GM21447 (cell line): ENCODE measurements at regions not wholly inside any gene's neighbourhood (a gene's known extent, or its start where the extent isn't known, plus 50 kb on each side); places are given as distances from the start of the nearest gene placed in this dataset.
"Not testable (repeated sequence)": the region's sequence is repeated elsewhere in the genome, so short reads cannot be mapped to it uniquely, and the experiment has no call there.

Experiments
- ATAC-seq: cut with Tn5 transposase; IDR thresholded peaks from one replicate; pipeline ENCODE4 v1.9.1; 2021; ENCODE audit not compliant: unreplicated experiment

GRCh38 chr3:15903164-15903563 is 105.4 kb upstream of the ANKRD28 start:
- ATAC-seq: no peak

DNA sequence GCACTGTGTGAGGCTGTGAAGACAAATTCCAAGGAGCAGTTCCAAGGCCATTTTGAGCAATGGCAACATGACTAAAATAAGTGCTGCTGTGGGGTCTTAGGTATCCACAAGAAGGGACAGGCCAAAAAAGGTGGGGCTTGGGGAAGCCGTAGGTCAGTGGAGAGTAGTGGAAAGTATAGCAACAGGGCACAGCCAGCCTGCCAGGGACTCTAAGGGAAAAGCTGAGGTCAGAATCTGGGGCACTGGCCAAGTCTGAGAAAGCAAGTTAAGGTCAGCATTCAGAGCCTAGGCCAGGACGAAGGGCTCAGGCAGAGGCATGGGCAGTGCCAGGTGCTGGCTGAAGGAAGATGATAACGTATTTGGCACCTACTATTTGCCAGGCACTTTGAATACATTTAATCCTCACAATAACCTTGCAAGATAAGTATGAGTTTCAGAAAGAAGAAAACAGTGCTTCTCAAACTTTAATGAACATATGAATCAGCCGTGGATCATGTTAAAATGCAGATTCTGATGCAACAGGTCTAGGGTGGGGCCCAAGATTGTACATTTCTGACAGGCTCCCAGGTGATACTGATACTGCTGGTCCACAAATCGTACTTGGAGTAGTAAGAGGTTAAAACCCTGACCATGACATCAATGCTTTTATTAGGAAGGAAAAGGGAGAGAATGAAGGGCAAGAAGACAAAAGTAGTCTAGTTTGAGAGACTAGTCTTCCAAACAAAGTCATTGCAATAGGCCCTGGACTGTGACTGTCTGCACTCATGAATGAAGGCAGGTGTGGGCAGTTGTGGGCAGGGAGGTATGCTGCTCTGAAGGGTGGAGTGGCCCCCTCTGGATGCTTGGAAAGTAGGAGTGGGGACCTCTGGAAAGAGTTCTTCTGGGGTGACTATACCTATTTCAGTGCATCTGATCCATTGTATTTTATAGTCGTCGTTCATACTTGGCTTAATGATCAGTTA is 106.3 kb upstream of the ANKRD28 start:
- ATAC-seq: no peak

GRCh38 chr3:15905041-15905440 is 107.3 kb upstream of the ANKRD28 start:
- no peak for ATAC-seq

GRCh38 chr3:15907403-15907802 is 109.6 kb upstream of the ANKRD28 start:
- ATAC-seq: not testable (repeated sequence)

DNA sequence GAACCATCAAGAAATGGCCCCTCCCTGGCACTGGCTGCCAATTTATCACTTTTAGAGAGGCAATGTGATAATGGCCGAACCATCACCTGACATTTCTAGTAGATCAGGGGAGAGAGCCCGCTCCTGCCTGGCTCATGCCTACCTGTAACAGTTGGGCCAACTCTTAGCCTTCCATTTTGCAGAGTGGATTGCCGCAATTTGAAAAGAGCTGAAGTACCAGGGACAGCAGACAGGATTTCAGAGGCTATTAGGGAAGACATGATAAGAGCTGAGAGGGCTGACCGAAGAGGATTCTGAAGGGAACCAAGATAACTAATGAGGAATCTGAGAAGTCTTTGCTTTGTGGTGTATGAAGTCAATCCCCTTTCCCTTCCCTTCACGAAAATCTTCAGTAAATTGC is 121.2 kb upstream of the ANKRD28 start:
- no peak for ATAC-seq

GRCh38 chr3:15919971-15920370 is 122.2 kb upstream of the ANKRD28 start:
- no peak for ATAC-seq

- no peak for ATAC-seq
Measured at GRCh38 chr3:15923640-15924405, 126.0 kb upstream of the ANKRD28 start.

DNA sequence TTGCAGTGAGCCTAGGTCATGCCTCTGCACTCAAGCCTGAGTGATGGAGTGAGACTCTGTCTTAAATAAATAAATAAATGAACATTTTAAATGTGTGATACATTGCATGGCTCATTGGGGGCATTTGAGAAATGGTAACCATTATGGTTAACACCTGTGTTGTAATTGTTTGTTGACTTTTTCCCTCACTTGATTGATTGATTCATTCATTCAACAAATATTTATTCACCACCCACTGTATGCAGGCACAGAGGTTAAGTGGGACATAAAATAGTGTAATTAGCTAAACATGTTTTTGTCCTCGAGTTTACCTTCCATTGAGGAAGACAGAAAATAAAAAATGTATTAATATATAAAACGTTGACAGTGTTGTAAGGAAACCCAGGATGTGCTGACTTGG is 127.1 kb upstream of the ANKRD28 start:
- ATAC-seq: no peak

GRCh38 chr3:15926871-15927270 is 129.1 kb upstream of the ANKRD28 start:
- ATAC-seq: no peak

DNA sequence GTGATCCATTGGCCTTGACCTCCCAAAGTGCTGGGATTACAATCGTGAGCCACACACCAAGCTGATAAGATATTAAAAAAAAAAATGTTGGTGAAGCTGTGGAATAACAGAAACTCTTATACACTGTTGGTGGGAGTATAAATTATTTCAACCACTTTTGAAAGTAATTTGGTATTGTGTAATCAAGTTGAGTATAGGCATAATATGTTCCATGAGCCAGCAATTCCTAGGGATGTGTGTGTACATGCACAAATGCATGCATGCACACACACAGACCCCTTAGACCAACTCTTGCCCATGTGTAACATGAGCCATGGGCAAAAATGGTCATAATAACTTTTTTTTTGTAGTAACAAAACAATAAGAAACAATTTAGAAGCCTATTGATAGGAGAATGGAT is 130.2 kb upstream of the ANKRD28 start:
- ATAC-seq: no peak

- no peak for ATAC-seq
Measured at GRCh38 chr3:15929944-15930571, 132.3 kb upstream of the ANKRD28 start.

GRCh38 chr3:15932348-15933300 is 134.8 kb upstream of the ANKRD28 start:
- no peak for ATAC-seq

DNA sequence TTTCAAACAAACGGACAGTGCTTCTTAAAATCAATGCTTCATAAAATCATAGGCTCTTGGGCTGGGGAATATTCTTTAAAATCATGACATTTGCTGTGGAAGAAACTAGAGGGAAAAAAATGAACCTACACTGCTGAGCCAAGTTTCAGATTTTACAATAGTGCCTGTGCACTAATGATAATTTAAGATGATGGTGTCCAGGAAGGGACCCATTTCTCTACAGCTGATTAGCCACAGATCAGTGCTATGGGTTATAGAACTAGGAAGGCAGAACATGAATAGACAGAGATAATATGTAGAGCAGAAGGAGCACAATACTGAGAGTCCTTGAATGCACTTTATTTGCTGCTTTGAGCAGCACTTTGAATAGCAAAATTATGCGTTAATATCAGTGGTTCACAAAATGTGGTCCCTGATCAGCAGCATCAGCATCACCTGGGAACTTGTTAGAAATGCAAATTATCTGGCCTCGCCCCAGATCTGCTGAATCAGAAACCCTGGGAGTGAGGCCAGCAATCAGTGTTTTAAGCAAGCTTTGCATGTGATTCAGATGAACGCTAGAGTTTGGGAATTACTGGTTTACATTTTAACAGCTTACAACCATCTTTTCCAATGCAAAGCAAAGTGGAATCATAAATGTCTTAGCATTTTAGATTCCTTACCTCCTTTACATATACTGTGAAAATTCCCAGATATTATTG is 135.8 kb upstream of the ANKRD28 start:
- no peak for ATAC-seq

DNA sequence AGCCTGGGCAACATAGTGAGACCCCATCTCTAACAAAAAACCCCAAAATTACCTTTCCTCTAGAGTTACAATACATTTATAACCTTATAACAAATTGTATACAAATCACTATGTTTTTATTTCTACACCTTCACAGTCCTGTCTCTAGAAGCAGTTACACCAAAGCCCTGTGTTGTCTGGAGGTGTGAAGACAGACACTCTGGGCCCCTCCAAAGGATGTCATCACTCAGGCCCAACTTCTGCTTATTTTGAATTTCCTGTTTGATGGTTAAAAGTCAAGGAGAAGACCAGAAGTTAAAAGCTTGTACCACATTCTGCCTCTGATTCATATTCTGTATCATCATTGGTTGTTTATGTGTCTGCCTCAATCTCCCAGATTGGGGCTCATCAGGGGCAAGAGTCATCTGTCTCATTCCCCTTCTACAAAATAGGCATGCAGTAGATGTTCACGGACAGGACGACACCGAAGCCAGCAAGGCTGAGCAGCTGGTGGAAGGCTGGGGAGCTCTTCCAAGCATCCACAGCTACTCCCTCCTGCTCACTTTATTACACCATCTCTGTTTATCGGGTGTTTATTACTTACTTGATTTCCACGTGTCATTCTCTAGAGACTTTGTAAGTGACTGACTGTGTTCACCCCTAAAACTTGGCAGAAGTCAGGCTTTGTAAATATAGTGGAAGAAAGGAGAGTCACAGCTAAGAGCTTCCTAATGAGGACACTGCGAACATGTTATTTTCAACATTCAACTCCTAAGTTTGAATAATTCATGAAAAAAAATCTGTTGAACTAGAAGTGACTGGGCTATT is 136.8 kb upstream of the ANKRD28 start:
- no peak for ATAC-seq

- no peak for ATAC-seq
Measured at GRCh38 chr3:15936312-15936711, 138.5 kb upstream of the ANKRD28 start.

GRCh38 chr3:15940641-15941040 is 142.9 kb upstream of the ANKRD28 start:
- ATAC-seq: no peak

GRCh38 chr3:15941457-15941856 is 143.7 kb upstream of the ANKRD28 start:
- not testable (repeated sequence) for ATAC-seq

DNA sequence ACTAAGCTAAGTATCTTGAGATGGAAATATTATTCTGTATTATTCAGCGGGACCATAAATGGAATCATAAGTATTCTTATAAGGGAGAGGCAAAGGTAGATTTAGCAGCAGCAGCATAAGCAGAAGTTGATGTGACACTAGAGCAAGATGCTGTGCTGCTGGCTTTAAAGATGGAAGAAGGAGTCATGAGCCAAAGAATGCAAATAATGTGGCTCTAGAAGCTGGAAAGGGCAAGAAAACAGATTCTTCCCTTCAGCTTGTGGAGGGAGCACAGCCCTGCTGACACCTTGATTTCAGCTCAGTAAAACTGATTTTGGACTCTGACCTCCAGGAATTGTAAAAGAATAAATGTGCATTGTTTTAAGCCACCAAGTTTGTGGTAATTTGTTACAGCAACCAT is 144.2 kb upstream of the ANKRD28 start:
- ATAC-seq: no peak

DNA sequence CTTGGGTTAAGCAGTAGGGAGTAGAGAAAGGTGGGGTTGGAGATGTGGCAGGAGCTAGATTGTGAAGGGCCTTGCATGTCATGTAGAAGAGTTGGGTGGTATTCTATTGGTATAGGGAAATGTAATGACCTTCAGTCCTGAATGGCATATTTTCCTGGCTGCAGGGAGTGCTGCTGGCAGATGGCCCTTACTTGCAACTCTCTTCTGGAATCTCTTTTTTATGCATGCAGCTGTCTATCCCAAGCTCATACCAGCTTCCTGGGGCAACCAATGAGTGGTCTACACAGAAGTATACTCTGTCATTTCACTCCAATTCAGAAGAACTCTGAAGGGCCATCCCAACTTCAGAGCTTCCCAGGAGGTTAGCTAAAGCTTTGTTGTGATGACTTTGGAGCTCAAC is 144.7 kb upstream of the ANKRD28 start:
- no peak for ATAC-seq
